ENCODE measurements at regions not wholly inside any gene's neighbourhood (a gene's known extent, or its start where the extent isn't known, plus 50 kb on each side); places are given as distances from the start of the nearest gene placed in this dataset.

DNA sequence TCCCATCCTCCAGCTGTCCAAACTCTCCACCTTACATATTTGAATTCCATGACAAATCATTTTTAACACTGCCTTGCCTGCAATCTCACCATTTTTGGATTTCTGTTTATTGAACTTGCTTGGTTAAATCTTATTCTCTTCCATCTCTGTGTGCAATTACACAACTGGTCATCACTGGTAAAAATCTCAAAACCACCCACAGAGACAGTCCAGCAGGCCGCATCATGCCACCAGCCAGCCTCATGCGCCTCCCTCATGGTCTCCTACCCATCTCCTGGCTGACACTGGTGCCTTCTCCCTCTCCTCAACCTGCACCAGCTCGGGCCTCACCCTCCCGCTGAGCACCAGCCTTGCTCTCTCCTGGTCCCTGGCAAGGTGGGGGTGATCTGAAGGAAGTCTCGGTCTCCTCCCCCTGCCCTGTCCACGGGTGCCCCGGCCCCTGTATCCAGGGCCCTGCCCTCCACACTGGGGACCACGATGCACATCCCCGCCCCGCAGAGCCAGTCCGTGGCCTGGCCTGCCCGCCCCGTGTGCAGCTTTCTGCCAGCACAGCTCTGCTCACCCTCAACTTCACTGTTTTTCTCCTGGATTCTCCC lies 92.0 kb downstream of the THBS2 start:
- no peak overlapping the region for H3K4me3 ChIP-seq (ENCODE audit: insufficient read depth, low read depth, low read length)

DNA sequence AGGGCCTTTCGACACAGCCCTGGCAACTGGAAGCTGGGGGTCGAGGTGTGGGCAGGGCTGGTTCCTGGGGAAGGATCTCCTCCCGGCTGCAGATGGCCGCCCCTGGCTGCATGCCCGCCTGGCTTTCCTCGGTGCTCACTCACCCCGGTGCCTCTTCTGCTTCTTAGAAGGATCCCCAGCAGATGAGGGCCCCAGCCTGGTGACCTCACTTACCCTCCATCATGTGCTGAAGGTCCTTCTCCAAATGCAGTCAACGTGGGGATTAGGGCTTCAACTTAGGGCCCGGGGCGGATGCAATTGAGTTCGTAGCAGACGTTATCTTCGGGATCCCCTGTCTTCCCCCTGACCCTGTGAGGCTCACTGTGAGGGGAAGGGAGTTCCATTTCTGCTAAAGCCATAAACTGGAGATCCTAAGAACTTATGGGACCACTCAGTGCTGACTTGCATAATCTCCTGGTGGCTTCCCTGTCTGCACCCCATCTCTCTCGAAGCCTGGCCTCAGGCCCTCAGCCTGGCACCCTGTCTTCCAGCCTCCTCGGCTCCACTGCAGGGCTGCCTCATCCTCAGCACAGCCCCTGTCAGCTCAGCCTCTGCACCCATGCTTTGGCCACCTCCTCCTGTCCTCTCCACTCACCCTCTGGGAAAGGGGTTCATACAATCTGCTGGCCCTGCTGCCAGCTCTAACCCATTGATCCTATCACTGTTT lies 92.6 kb downstream of the THBS2 start:
- no peaks in the 10 kb centered on the region for H3K27me3 Mint-ChIP-seq (ENCODE audit: low read depth, unreplicated experiment)
- no peaks in the 10 kb centered on the region for H3K9me3 ChIP-seq (ENCODE audit: insufficient read depth, low read depth, low read length)
- H4K20me1 ChIP-seq (ENCODE audit: insufficient read depth, low read length): no peaks in the 10 kb centered on the region
- H3K27ac ChIP-seq (ENCODE audit: low read depth, low read length): no peak overlapping the region
- no peaks in the 10 kb centered on the region for H3K27me3 ChIP-seq (ENCODE audit: insufficient read depth, low read length)
- H3K9ac ChIP-seq (ENCODE audit: low read length): peak overlapping the region; percentile 25
- FAIRE-seq (no peak), DNase-seq (ENCODE audit: low read depth) (no peak)
- TF ChIP-seq, protein P1, sequence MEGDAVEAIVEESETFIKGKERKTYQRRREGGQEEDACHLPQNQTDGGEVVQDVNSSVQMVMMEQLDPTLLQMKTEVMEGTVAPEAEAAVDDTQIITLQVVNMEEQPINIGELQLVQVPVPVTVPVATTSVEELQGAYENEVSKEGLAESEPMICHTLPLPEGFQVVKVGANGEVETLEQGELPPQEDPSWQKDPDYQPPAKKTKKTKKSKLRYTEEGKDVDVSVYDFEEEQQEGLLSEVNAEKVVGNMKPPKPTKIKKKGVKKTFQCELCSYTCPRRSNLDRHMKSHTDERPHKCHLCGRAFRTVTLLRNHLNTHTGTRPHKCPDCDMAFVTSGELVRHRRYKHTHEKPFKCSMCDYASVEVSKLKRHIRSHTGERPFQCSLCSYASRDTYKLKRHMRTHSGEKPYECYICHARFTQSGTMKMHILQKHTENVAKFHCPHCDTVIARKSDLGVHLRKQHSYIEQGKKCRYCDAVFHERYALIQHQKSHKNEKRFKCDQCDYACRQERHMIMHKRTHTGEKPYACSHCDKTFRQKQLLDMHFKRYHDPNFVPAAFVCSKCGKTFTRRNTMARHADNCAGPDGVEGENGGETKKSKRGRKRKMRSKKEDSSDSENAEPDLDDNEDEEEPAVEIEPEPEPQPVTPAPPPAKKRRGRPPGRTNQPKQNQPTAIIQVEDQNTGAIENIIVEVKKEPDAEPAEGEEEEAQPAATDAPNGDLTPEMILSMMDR (IDR thresholded peaks at IDR 0.05; ENCODE audit: insufficient read depth, low read depth, low read length): no peak
- TF ChIP-seq EZH2 (IDR thresholded peaks at IDR 0.05; ENCODE audit: insufficient read depth, low read length): no peak
- H3K27ac Mint-ChIP-seq (ENCODE audit: unreplicated experiment): no peak overlapping the region
- peaks cover 32% of the 10 kb centered on the region for H3K4me1 ChIP-seq (ENCODE audit: insufficient read depth, low read length)
- H3K79me2 ChIP-seq (ENCODE audit: insufficient read depth, low read length): no peaks in the 10 kb centered on the region
- H3K9me3 Mint-ChIP-seq (ENCODE audit: unreplicated experiment): peaks cover 2% of the 10 kb centered on the region
- peaks cover 4% of the 10 kb centered on the region for H3K36me3 Mint-ChIP-seq (ENCODE audit: low read depth, unreplicated experiment)
- H3K4me3 Mint-ChIP-seq (ENCODE audit: unreplicated experiment): no peak overlapping the region
- H3K36me3 ChIP-seq (ENCODE audit: insufficient read depth, low read length): no peaks in the 10 kb centered on the region
- H3K4me1 Mint-ChIP-seq (ENCODE audit: low read depth, unreplicated experiment): peaks cover 24% of the 10 kb centered on the region
- no peak overlapping the region for H2AFZ ChIP-seq (ENCODE audit: low read depth, low read length)
- no peak overlapping the region for H3K4me2 ChIP-seq (ENCODE audit: low read length)
- no peak overlapping the region for H3K4me3 ChIP-seq (ENCODE audit: insufficient read depth, low read depth, low read length)

More for the DNA sequence above, 92.0 kb downstream of the THBS2 start:
- no peak for FAIRE-seq
- Histone ChIP-seq H2AFZ (ENCODE audit: low read depth, low read length) (no peak overlapping the region), H3K79me2 (ENCODE audit: insufficient read depth, low read length) (no peaks in the 10 kb centered on the region), H3K9ac (ENCODE audit: low read length) (peak overlapping the region; percentile 25), H3K4me2 (ENCODE audit: low read length) (peak overlapping the region; percentile 51), H3K9me3 (ENCODE audit: insufficient read depth, low read depth, low read length) (no peaks in the 10 kb centered on the region), H3K27me3 (ENCODE audit: insufficient read depth, low read length) (no peaks in the 10 kb centered on the region), H3K27ac (ENCODE audit: low read depth, low read length) (peak overlapping the region; percentile 97), H3K36me3 (ENCODE audit: insufficient read depth, low read length) (no peaks in the 10 kb centered on the region), H3K4me1 (ENCODE audit: insufficient read depth, low read length) (peaks cover 33% of the 10 kb centered on the region), H4K20me1 (ENCODE audit: insufficient read depth, low read length) (no peaks in the 10 kb centered on the region)
- TF ChIP-seq, protein P1 (IDR thresholded peaks at IDR 0.05; ENCODE audit: insufficient read depth, low read depth, low read length): no peak
- no peak for TF ChIP-seq EZH2 (IDR thresholded peaks at IDR 0.05; ENCODE audit: insufficient read depth, low read length)
- Mint-ChIP-seq H3K9me3 (ENCODE audit: unreplicated experiment) (peaks cover 2% of the 10 kb centered on the region), H3K4me1 (ENCODE audit: low read depth, unreplicated experiment) (peaks cover 23% of the 10 kb centered on the region), H3K27me3 (ENCODE audit: low read depth, unreplicated experiment) (no peaks in the 10 kb centered on the region), H3K4me3 (ENCODE audit: unreplicated experiment) (no peak overlapping the region), H3K27ac (ENCODE audit: unreplicated experiment) (no peak overlapping the region), H3K36me3 (ENCODE audit: low read depth, unreplicated experiment) (peaks cover 7% of the 10 kb centered on the region)
- DNase-seq (ENCODE audit: low read depth): no peak
